Pancreas (tissue), 10 donors: ENCODE measurements at regions not wholly inside any gene's neighbourhood (a gene's known extent, or its start where the extent isn't known, plus 50 kb on each side); places are given as distances from the start of the nearest gene placed in this dataset.

Experiments used
- ATAC-seq, 4 donors: fragments of 200-7000 bp; cut with Tn5 transposase; one replicate each; pipeline versions ENCODE4 v1.8.0 to v1.9.1; 2020; ENCODE audit warnings: mild to moderate bottlenecking in 4 of 4, moderate library complexity in 4 of 4
- DNase-seq, 6 donors: peaks; one replicate each; pipeline ENCODE4 v3.0.0-alpha.2; 2020
- FAIRE-seq: peaks from 2 replicates; lab custom pipeline; 2012; peaks lifted over from hg19 to GRCh38; lab: Jason Lieb, UNC
- H3K27ac ChIP-seq, 4 donors: fragments of 200-600 bp; sonication (generic); 1 replicate in 3 of 4; 2 replicates in 1 of 4; pipeline versions ENCODE4 v1.5.0 to v1.8.0; 2020
- H3K27me3 ChIP-seq, 4 donors: fragments of 200-600 bp; one replicate each; pipeline ENCODE4 v1.8.0; 2021
- H3K36me3 ChIP-seq, 3 donors: fragments of 200-600 bp; sonication (generic) in 1 of 3; one replicate each; pipeline versions ENCODE4 v1.5.0 to v1.8.0; 2020 to 2021
- H3K4me1 ChIP-seq, 3 donors: fragments of 200-600 bp; one replicate each; pipeline ENCODE4 v1.8.0; 2021
- H3K4me3 ChIP-seq, 4 donors: fragments of 200-600 bp; sonication (generic) in 2 of 4; one replicate each; pipeline versions ENCODE4 v1.5.0 to v1.8.0; 2020 to 2021
- H3K9me3 ChIP-seq, 4 donors: fragments of 200-600 bp; one replicate each; pipeline ENCODE4 v1.8.0; 2021
- CTCF ChIP-seq, 4 donors: fragments of 200-600 bp; sonication (generic) in 3 of 4; IDR thresholded peaks; one replicate each; pipeline versions ENCODE4 v1.5.0 to v1.8.0; 2021; ENCODE audit warnings: antibody characterized with exemption in 4 of 4
- WGBS, 2 donors: extraction: QIAGEN DNeasy Blood & Tissue Kit; methylation state at CpG; one replicate each; pipeline ENCODE4 v1.1.7; 2013; 5-methylcytosine and 5-hydroxymethylcytosine counted together
- intact Hi-C, 3 donors: fragments of 100-400 bp; cut with DNase I; formaldehyde crosslinking; loops; one replicate each; pipeline versions ENCODE4 v1.11.1 to v1.14.2; 2022
- donor health status: healthy with polysubstance abuse.
- donor health status: DM: no; HTN: no; CAD: no; lungs with moderate emphysema.
- donor health status: DM: no; HTN: no; CAD: no.
- donor health status: control.
- donor health status: control.
- donor health status: Bipolar disorder and iron deficiency.
- donor health status: DM: yes; HTN: yes; CAD: no.
- donor health status: DM: no; HTN: no; CAD: no.
- donor health status: DM: no; HTN: no; CAD: no.
- donor health status: DM: yes; HTN: yes; CAD: no.

DNA sequence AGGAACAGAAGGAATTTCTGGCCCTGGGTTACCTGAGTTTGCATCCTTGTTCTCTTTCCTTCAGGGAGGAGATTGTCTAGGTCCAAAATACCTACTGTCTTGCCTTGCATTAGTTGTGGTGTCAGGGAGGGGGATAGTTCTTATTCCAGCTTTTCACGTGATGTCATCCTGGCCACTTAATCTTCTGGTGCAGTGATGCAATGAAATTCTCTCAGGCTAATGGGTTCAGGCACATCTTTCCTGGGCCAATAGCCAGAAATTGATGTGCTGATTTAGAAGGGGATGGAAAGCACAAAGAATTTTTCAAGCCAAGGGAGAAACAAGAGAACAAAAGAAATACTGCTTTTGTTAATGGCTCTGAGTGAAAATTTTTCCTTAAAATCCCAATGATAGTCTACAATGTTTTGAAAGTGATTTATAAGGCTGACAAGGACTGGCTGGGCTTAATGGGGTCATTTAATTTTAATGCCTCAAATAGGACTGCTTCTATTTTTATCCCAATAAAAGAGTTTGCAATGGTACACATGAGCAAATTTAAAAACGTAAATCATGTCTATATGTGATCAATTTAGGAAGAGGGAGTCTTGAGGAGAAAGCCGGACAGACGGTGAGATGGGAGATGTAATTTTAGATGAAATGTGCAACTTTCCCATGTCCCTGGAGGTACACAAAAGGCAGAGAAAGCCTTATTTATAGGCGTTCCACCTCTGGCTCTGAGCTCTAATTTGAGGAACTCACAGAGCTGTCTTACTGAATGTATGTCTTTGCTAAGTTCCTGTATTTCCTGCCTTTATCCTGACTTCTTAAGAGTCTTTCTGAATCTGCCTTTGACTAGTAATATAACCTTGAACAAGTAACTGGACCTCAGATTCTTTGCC, 89.3 kb upstream of the SV2C start:
- no peak for FAIRE-seq
- ATAC-seq: no peak
- DNase-seq: no peak

GRCh38 chr5:75993183-75993582, 90.0 kb upstream of the SV2C start:
- FAIRE-seq (no peak), DNase-seq (no peak), ATAC-seq (no peak)
- WGBS, 2 donors: 74 to 77% methylated on average over 6 of the region's 6 CpGs
- H3K36me3 ChIP-seq: no peaks in the 10 kb centered on the region
- H3K27ac ChIP-seq: no peak overlapping the region
- no peaks in the 10 kb centered on the region for H3K4me1 ChIP-seq
- no peak overlapping the region for H3K4me3 ChIP-seq
- no peaks in the 10 kb centered on the region for H3K27me3 ChIP-seq
- H3K9me3 ChIP-seq: no peaks in the 10 kb centered on the region
- intact Hi-C loops: no loop called here
- TF ChIP-seq CTCF (IDR thresholded peaks at IDR 0.05): no peak

More for the DNA sequence above, 89.3 kb upstream of the SV2C start:
- 62 to 65% methylated on average over 5 of the region's 5 CpGs for WGBS, 2 donors
- no peak for TF ChIP-seq CTCF (IDR thresholded peaks at IDR 0.05)
- Histone ChIP-seq H3K36me3 (no peaks in the 10 kb centered on the region), H3K4me1 (no peaks in the 10 kb centered on the region), H3K4me3 (no peak overlapping the region), H3K27me3 (no peaks in the 10 kb centered on the region), H3K9me3 (no peaks in the 10 kb centered on the region), H3K27ac (no peak overlapping the region)
- intact Hi-C loops: no loop called here

DNA sequence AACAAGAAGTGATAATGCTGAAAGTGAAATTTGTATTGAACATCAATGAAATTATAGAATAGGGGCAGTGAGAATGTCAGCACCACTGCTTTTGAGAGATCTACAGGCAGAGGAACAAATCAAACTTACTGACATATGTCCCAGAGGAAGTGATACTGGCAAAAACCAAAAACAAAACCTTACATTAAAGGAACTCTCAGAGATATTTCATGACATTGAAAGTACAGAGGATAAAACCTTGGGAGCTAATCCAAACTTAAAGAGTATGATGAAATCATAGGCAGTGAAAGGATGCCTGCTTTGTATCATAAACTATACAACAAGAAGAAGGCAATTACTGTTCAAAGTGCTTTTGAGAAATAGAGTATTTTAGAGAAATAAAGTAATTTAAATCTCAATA, 90.4 kb upstream of the SV2C start:
- Histone ChIP-seq H3K27me3 (no peaks in the 10 kb centered on the region), H3K36me3 (no peaks in the 10 kb centered on the region), H3K27ac (no peak overlapping the region), H3K4me1 (no peaks in the 10 kb centered on the region), H3K9me3 (no peaks in the 10 kb centered on the region), H3K4me3 (no peak overlapping the region)
- DNase-seq: no peak
- intact Hi-C loops: no loop called here
- ATAC-seq: no peak
- no peak for FAIRE-seq
- no peak for TF ChIP-seq CTCF (IDR thresholded peaks at IDR 0.05)

DNA sequence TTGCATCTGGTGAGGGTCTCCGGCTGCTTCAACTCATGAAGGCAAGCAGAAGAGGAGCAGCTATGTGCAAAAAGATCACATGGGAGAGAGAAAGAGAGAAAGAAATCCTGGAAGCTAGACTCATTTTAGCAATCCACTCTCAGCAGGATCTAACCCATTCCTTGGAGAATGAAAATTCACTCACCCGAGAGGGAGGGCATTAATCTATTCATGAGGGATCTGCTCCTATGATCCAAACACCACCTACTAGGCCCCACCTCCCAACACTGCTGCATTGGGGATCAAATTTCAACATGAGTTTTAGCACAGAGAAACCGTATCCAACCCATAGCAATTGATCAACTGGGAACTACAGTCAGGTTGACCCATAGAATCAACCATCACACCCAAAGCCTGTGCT, 98.1 kb upstream of the SV2C start:
- intact Hi-C loops: no loop called here

More for the DNA sequence above, 98.1 kb upstream of the SV2C start:
- Histone ChIP-seq H3K27me3 (no peaks in the 10 kb centered on the region), H3K9me3 (no peaks in the 10 kb centered on the region), H3K4me3 (no peak overlapping the region), H3K4me1 (no peaks in the 10 kb centered on the region), H3K27ac (no peak overlapping the region), H3K36me3 (no peaks in the 10 kb centered on the region)
- no peak for FAIRE-seq
- ATAC-seq: no peak
- DNase-seq: no peak
- no peak for TF ChIP-seq CTCF (IDR thresholded peaks at IDR 0.05)
- WGBS, 2 donors: 74 to 75% methylated on average over 3 of the region's 3 CpGs
